ENCODE measurements at regions not wholly inside any gene's neighbourhood (a gene's known extent, or its start where the extent isn't known, plus 50 kb on each side); places are given as distances from the start of the nearest gene placed in this dataset.

DNA sequence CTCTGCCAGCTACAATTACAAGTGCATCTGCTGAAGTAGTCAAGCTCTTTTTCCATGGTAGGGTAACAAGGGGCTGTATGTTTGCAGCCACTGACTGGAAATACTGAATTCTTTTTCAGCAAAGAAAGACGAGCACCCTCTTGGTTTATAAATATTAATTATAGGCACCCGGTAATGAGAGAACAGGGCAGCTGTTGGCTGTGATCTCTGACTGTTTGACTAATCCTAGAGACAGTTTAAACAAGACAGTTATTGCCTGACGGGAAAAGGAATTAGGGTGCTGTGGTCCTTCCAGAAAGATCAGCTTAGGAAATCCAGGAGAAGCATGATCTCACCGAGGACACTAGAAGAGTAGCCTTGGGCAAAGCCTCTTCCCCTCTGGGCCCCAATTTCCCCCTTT, 183.7 kb upstream of the ZC3H12A start:
- H3K27me3 ChIP-seq (ENCODE audit: insufficient read depth in 3 of 3, low read length in 2 of 3), result peaks cover 0 to 20% (median 9%) of the 10 kb centered on the region in 3 donors
- H3K36me3 ChIP-seq (ENCODE audit: insufficient read depth in 1 of 2, low read depth in 1 of 2), result no peaks in the 10 kb centered on the region
- TF ChIP-seq, protein P1, sequence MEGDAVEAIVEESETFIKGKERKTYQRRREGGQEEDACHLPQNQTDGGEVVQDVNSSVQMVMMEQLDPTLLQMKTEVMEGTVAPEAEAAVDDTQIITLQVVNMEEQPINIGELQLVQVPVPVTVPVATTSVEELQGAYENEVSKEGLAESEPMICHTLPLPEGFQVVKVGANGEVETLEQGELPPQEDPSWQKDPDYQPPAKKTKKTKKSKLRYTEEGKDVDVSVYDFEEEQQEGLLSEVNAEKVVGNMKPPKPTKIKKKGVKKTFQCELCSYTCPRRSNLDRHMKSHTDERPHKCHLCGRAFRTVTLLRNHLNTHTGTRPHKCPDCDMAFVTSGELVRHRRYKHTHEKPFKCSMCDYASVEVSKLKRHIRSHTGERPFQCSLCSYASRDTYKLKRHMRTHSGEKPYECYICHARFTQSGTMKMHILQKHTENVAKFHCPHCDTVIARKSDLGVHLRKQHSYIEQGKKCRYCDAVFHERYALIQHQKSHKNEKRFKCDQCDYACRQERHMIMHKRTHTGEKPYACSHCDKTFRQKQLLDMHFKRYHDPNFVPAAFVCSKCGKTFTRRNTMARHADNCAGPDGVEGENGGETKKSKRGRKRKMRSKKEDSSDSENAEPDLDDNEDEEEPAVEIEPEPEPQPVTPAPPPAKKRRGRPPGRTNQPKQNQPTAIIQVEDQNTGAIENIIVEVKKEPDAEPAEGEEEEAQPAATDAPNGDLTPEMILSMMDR (IDR thresholded peaks at IDR 0.05), result no peak
- no peak overlapping the region for H3K4me3 ChIP-seq
- DNase-seq (no peak), ATAC-seq (no peak)
- no peaks in the 10 kb centered on the region for H3K9me3 ChIP-seq
- no peaks in the 10 kb centered on the region for H3K4me1 ChIP-seq
- intact Hi-C loops (cut with DNase I), result no loop called here
- H3K27ac ChIP-seq, result no peak overlapping the region
- 29 to 38% (median 35%) methylated on average over 4 of the region's 4 CpGs for WGBS, 3 donors

GRCh38 chr1:37292789-37293188, 181.6 kb upstream of the ZC3H12A start:
- H3K36me3 ChIP-seq (ENCODE audit: insufficient read depth in 1 of 2, low read depth in 1 of 2), result no peaks in the 10 kb centered on the region
- H3K27ac ChIP-seq, result no peak overlapping the region
- H3K4me3 ChIP-seq, result no peak overlapping the region
- H3K9me3 ChIP-seq, result no peaks in the 10 kb centered on the region
- DNase-seq (no peak), ATAC-seq (no peak)
- 45 to 54% (median 48%) methylated on average over 9 of the region's 9 CpGs for WGBS, 3 donors
- H3K4me1 ChIP-seq, result no peaks in the 10 kb centered on the region
- peaks cover 0 to 30% (median 16%) of the 10 kb centered on the region in 3 donors for H3K27me3 ChIP-seq (ENCODE audit: insufficient read depth in 3 of 3, low read length in 2 of 3)
- intact Hi-C loops (cut with DNase I), result no loop called here
- TF ChIP-seq, protein P1 (IDR thresholded peaks at IDR 0.05), result no peak

DNA sequence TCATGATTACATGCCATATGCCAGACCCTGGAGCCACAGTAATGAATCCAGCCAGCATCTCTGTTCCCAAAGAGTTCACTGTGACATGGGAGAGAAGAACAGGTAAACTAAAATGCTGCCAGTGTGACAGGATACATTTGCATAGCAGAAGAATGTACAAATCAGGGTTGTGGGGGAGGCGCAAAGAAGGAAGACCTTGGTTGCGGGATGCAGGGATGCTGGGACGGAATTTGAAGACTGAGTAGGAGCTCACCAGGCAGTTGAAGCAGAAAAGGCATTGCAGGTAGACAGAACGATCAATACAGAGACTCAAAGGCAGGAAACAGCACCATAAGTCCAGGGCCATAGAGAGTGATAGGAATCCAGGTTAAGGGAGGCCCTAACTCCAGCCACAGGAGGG, 180.3 kb upstream of the ZC3H12A start:
- intact Hi-C loops (cut with DNase I), result no loop called here
- ATAC-seq, result no peak
- TF ChIP-seq, protein P1 (IDR thresholded peaks at IDR 0.05), result no peak

GRCh38 chr1:37294529-37294928, 179.9 kb upstream of the ZC3H12A start:
- DNase-seq (no peak), ATAC-seq (no peak)
- H3K27ac ChIP-seq, result no peak overlapping the region
- TF ChIP-seq, protein P1 (IDR thresholded peaks at IDR 0.05), result no peak
- no peaks in the 10 kb centered on the region for H3K9me3 ChIP-seq
- no peak overlapping the region for H3K4me3 ChIP-seq
- H3K4me1 ChIP-seq, result no peaks in the 10 kb centered on the region
- no peaks in the 10 kb centered on the region for H3K36me3 ChIP-seq (ENCODE audit: insufficient read depth in 1 of 2, low read depth in 1 of 2)
- peaks cover 0 to 38% (median 22%) of the 10 kb centered on the region in 3 donors for H3K27me3 ChIP-seq (ENCODE audit: insufficient read depth in 3 of 3, low read length in 2 of 3)
- 57 to 63% (median 63%) methylated on average over 6 of the region's 6 CpGs for WGBS, 3 donors
- intact Hi-C loops (cut with DNase I), result no loop called here

More for the DNA sequence above, 180.3 kb upstream of the ZC3H12A start:
- Histone ChIP-seq H3K4me3 (no peak overlapping the region), H3K27ac (no peak overlapping the region), H3K36me3 (ENCODE audit: insufficient read depth in 1 of 2, low read depth in 1 of 2) (no peaks in the 10 kb centered on the region), H3K4me1 (no peaks in the 10 kb centered on the region), H3K27me3 (ENCODE audit: insufficient read depth in 3 of 3, low read length in 2 of 3) (peaks cover 0 to 37% (median 20%) of the 10 kb centered on the region in 3 donors), H3K9me3 (no peaks in the 10 kb centered on the region)
- WGBS, 3 donors, result 64 to 72% (median 71%) methylated on average over 4 of the region's 4 CpGs
- no peak for DNase-seq

- no peak for ATAC-seq
- peaks cover 0 to 22% (median 17%) of the 10 kb centered on the region in 3 donors for H3K27me3 ChIP-seq (ENCODE audit: insufficient read depth in 3 of 3, low read length in 2 of 3)
- H3K4me3 ChIP-seq, result no peak overlapping the region
Observed at GRCh38 chr1:37298769-37299168, 175.6 kb upstream of the ZC3H12A start.

More at GRCh38 chr1:37298769-37299168, 175.6 kb upstream of the ZC3H12A start:
- TF ChIP-seq, protein P1 (IDR thresholded peaks at IDR 0.05), result no peak
- Histone ChIP-seq H3K4me1 (no peaks in the 10 kb centered on the region), H3K9me3 (no peaks in the 10 kb centered on the region), H3K36me3 (ENCODE audit: insufficient read depth in 1 of 2, low read depth in 1 of 2) (no peaks in the 10 kb centered on the region), H3K27ac (no peak overlapping the region)
- intact Hi-C loops (cut with DNase I), result no loop called here
- no peak for DNase-seq
- 54 to 59% (median 56%) methylated on average over 6 of the region's 6 CpGs for whole genome bisulfite sequencing, 3 donors

All from psoas muscle (tissue), 7 donors.